ENCODE measurements at regions not wholly inside any gene's neighbourhood (a gene's known extent, or its start where the extent isn't known, plus 50 kb on each side); places are given as distances from the start of the nearest gene placed in this dataset.

GRCh38 chr3:27573780-27574437 lies 89.7 kb upstream of the SLC4A7 start:
- H3K4me3 Mint-ChIP-seq = no peak overlapping the region
- H3K36me3 Mint-ChIP-seq (ENCODE audit: insufficient read depth) = no peaks in the 10 kb centered on the region
- no peak for ATAC-seq (replicated peaks)
- DNase-seq = no peak
- peaks cover 4 to 6% of the 10 kb centered on the region in 2 donors for H3K4me1 Mint-ChIP-seq (ENCODE audit: low read depth in 2 of 2)
- no peak overlapping the region for H3K27ac Mint-ChIP-seq
- no peaks in the 10 kb centered on the region for H3K27me3 Mint-ChIP-seq
- H3K9me3 Mint-ChIP-seq = no peaks in the 10 kb centered on the region

DNA sequence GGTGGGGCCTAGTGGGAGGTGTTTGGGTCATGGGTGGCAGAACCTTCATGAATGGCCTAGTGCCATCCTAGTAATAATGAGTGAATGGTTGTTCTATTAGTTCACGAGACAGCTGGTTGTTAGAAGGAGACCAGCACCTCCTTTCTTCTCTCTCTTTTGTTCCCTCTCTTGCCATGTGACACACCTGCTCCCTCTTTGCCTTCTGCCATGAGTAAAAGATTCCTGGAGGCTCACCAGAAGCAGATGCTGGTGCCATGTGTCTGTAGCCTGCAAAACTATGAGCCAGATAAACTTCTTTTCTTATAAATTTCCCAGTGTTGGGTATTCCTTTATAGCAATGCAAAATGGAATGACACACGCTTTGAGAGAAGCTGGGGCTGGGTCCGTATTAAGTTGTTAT lies 89.0 kb upstream of the SLC4A7 start:
- Mint-ChIP-seq H3K9me3 (no peaks in the 10 kb centered on the region), H3K27ac (no peak overlapping the region), H3K27me3 (no peaks in the 10 kb centered on the region), H3K4me1 (ENCODE audit: low read depth in 2 of 2) (peaks cover 4 to 6% of the 10 kb centered on the region in 2 donors), H3K36me3 (ENCODE audit: insufficient read depth) (no peaks in the 10 kb centered on the region), H3K4me3 (no peak overlapping the region)
- ATAC-seq (replicated peaks) = no peak
- no peak for DNase-seq

GRCh38 chr3:27571345-27571744 lies 87.2 kb upstream of the SLC4A7 start:
- Mint-ChIP-seq H3K36me3 (ENCODE audit: insufficient read depth) (no peaks in the 10 kb centered on the region), H3K27me3 (no peaks in the 10 kb centered on the region)
- DNase-seq = no peak

GRCh38 chr3:27570421-27571106 lies 86.4 kb upstream of the SLC4A7 start:
- Mint-ChIP-seq H3K27me3 (no peaks in the 10 kb centered on the region), H3K9me3 (no peaks in the 10 kb centered on the region), H3K4me1 (ENCODE audit: low read depth in 2 of 2) (peaks cover 2 to 4% of the 10 kb centered on the region in 2 donors), H3K4me3 (no peak overlapping the region), H3K36me3 (ENCODE audit: insufficient read depth) (no peaks in the 10 kb centered on the region), H3K27ac (no peak overlapping the region)
- DNase-seq (no peak), ATAC-seq (replicated peaks) (no peak)

More at GRCh38 chr3:27571345-27571744, 87.2 kb upstream of the SLC4A7 start:
- no peak for ATAC-seq (replicated peaks)
- Mint-ChIP-seq H3K4me1 (ENCODE audit: low read depth in 2 of 2) (peaks cover 4 to 6% of the 10 kb centered on the region in 2 donors), H3K27ac (no peak overlapping the region), H3K9me3 (no peaks in the 10 kb centered on the region), H3K4me3 (no peak overlapping the region)

GRCh38 chr3:27568393-27568792 lies 84.2 kb upstream of the SLC4A7 start:
- H3K9me3 Mint-ChIP-seq = no peaks in the 10 kb centered on the region
- H3K27ac Mint-ChIP-seq = no peak overlapping the region
- DNase-seq = no peak
- no peaks in the 10 kb centered on the region for H3K27me3 Mint-ChIP-seq
- no peak overlapping the region for H3K4me3 Mint-ChIP-seq
- no peak for ATAC-seq (replicated peaks)
- H3K36me3 Mint-ChIP-seq (ENCODE audit: insufficient read depth) = no peaks in the 10 kb centered on the region
- H3K4me1 Mint-ChIP-seq (ENCODE audit: low read depth in 2 of 2) = peaks cover 0 to 2% of the 10 kb centered on the region in 2 donors

DNA sequence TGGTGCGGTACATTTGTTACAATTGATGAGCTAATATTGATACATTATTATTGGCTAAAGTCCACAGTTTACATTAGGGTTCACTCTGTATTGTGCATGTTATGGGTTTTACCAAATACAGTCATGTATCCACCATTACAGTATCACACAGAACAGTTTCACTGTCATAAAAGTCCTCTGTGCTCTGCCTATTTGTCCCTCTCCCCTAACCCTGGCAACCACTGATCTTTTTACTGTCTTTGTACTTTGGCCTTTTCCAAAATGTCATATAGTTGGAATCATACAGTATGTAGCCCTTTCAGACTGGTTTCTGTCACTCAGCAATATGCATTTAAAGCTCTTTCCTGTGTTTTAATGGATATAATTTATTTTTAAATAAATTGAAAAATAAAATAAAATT lies 83.1 kb upstream of the SLC4A7 start:
- no peaks in the 10 kb centered on the region for H3K27me3 Mint-ChIP-seq
- no peak overlapping the region for H3K4me3 Mint-ChIP-seq
- H3K9me3 Mint-ChIP-seq = no peaks in the 10 kb centered on the region
- peaks cover 0 to 2% of the 10 kb centered on the region in 2 donors for H3K4me1 Mint-ChIP-seq (ENCODE audit: low read depth in 2 of 2)
- H3K36me3 Mint-ChIP-seq (ENCODE audit: insufficient read depth) = no peaks in the 10 kb centered on the region
- no peak for DNase-seq
- no peak for ATAC-seq (replicated peaks)
- no peak overlapping the region for H3K27ac Mint-ChIP-seq

- DNase-seq = no peak
- Mint-ChIP-seq H3K27me3 (no peaks in the 10 kb centered on the region), H3K36me3 (ENCODE audit: insufficient read depth) (no peaks in the 10 kb centered on the region), H3K9me3 (no peaks in the 10 kb centered on the region), H3K27ac (no peak overlapping the region), H3K4me1 (ENCODE audit: low read depth in 2 of 2) (peaks cover 0 to 2% of the 10 kb centered on the region in 2 donors), H3K4me3 (no peak overlapping the region)
- no peak for ATAC-seq (replicated peaks)
These were observed 81.1 kb upstream of the SLC4A7 start for GRCh38 chr3:27565201-27565852.

DNA sequence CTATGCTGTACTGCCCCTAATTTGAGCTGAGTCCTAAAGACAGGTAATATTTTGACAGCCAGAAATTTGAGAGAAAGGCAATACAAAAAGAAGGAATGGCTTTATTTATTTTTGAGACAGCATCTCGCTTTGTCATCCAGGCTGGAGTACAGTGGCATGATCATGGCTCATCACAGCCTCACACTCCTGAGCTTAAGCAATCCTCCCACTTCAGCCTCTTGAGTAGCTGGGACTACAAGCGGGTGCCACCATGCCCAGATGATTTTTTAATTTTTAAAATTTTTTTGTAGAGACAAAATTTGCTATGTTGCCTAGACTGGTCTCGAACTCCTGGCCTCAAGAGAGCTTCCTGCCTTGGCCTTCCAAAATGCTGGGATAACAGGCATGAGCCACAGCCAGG lies 77.4 kb upstream of the SLC4A7 start:
- ATAC-seq (replicated peaks) (no peak), DNase-seq (no peak)
- H3K4me3 Mint-ChIP-seq = no peak overlapping the region
- no peaks in the 10 kb centered on the region for H3K36me3 Mint-ChIP-seq (ENCODE audit: insufficient read depth)
- no peaks in the 10 kb centered on the region for H3K27me3 Mint-ChIP-seq
- H3K27ac Mint-ChIP-seq = no peak overlapping the region
- H3K9me3 Mint-ChIP-seq = no peaks in the 10 kb centered on the region
- peaks cover 0 to 2% of the 10 kb centered on the region in 2 donors for H3K4me1 Mint-ChIP-seq (ENCODE audit: low read depth in 2 of 2)

GRCh38 chr3:27560484-27561056 lies 76.4 kb upstream of the SLC4A7 start:
- Mint-ChIP-seq H3K27ac (no peak overlapping the region), H3K36me3 (ENCODE audit: insufficient read depth) (no peaks in the 10 kb centered on the region), H3K9me3 (no peaks in the 10 kb centered on the region), H3K4me1 (ENCODE audit: low read depth in 2 of 2) (peaks cover 0 to 2% of the 10 kb centered on the region in 2 donors), H3K4me3 (no peak overlapping the region), H3K27me3 (no peaks in the 10 kb centered on the region)
- DNase-seq (no peak), ATAC-seq (replicated peaks) (no peak)

GRCh38 chr3:27559835-27560234 lies 75.7 kb upstream of the SLC4A7 start:
- Mint-ChIP-seq H3K27ac (no peak overlapping the region), H3K4me1 (ENCODE audit: low read depth in 2 of 2) (peaks cover 0 to 2% of the 10 kb centered on the region in 2 donors), H3K4me3 (no peak overlapping the region), H3K36me3 (ENCODE audit: insufficient read depth) (no peaks in the 10 kb centered on the region), H3K27me3 (no peaks in the 10 kb centered on the region), H3K9me3 (no peaks in the 10 kb centered on the region)
- DNase-seq (no peak), ATAC-seq (replicated peaks) (no peak)

- Mint-ChIP-seq H3K36me3 (ENCODE audit: insufficient read depth) (no peaks in the 10 kb centered on the region), H3K4me1 (ENCODE audit: low read depth in 2 of 2) (no peaks in the 10 kb centered on the region), H3K27me3 (no peaks in the 10 kb centered on the region), H3K9me3 (no peaks in the 10 kb centered on the region), H3K4me3 (no peak overlapping the region), H3K27ac (no peak overlapping the region)
- no peak for ATAC-seq (replicated peaks)
- no peak for DNase-seq
These were observed 75.2 kb upstream of the SLC4A7 start for GRCh38 chr3:27559381-27559780.

GRCh38 chr3:27557411-27557810 lies 73.2 kb upstream of the SLC4A7 start:
- H3K27ac Mint-ChIP-seq = no peak overlapping the region
- H3K27me3 Mint-ChIP-seq = no peaks in the 10 kb centered on the region
- H3K4me3 Mint-ChIP-seq = no peak overlapping the region
- H3K36me3 Mint-ChIP-seq (ENCODE audit: insufficient read depth) = no peaks in the 10 kb centered on the region
- no peaks in the 10 kb centered on the region for H3K9me3 Mint-ChIP-seq
- DNase-seq (no peak), ATAC-seq (replicated peaks) (no peak)
- H3K4me1 Mint-ChIP-seq (ENCODE audit: low read depth in 2 of 2) = no peaks in the 10 kb centered on the region

- H3K27me3 Mint-ChIP-seq = no peaks in the 10 kb centered on the region
- H3K9me3 Mint-ChIP-seq = no peaks in the 10 kb centered on the region
- H3K36me3 Mint-ChIP-seq (ENCODE audit: insufficient read depth) = no peaks in the 10 kb centered on the region
- DNase-seq (no peak), ATAC-seq (replicated peaks) (no peak)
- no peak overlapping the region for H3K4me3 Mint-ChIP-seq
- H3K27ac Mint-ChIP-seq = no peak overlapping the region
- H3K4me1 Mint-ChIP-seq (ENCODE audit: low read depth in 2 of 2) = no peaks in the 10 kb centered on the region
These were observed 72.7 kb upstream of the SLC4A7 start for GRCh38 chr3:27556887-27557286.

DNA sequence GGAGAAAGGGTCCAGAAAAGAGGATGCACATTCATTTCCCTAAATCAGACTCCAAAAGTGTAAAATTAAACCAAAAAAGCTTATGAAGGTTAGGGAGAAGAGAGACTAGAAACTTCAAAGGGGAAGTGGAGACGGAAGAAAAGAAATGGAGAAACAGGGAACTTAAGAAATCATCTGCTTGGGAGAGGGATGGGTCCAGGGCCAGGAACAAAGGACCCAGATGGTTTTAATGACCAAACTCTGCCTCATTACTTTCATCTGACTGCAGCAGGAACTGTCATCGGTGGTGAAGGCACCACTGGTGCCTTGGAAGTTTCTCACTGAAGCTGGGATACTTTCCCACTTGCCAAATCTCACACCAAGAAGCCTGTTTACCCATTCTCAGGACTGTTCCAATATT lies 70.5 kb upstream of the SLC4A7 start:
- Mint-ChIP-seq H3K4me1 (ENCODE audit: low read depth in 2 of 2) (no peaks in the 10 kb centered on the region), H3K27me3 (no peaks in the 10 kb centered on the region), H3K36me3 (ENCODE audit: insufficient read depth) (no peaks in the 10 kb centered on the region), H3K27ac (peak overlapping the region in 1 of 2 donors; percentile 23), H3K9me3 (no peaks in the 10 kb centered on the region), H3K4me3 (no peak overlapping the region)
- DNase-seq (no peak), ATAC-seq (replicated peaks) (no peak)

All from effector memory CD8-positive, alpha-beta T cell (primary cell).